WERI-Rb-1 (cell line): ENCODE measurements at regions not wholly inside any gene's neighbourhood (a gene's known extent, or its start where the extent isn't known, plus 50 kb on each side); places are given as distances from the start of the nearest gene placed in this dataset.

Experiments used
- DNase-seq: peaks from one replicate; pipeline ENCODE4 v3.0.0-alpha.2; 2020
- H3K27ac ChIP-seq: fragments of 250-450 bp; sonication (Bioruptor Pico); 2 replicates; pipeline ENCODE4 v1.5.1; 2020; ENCODE audit warnings: mild to moderate bottlenecking, moderate library complexity
- H3K27me3 ChIP-seq: fragments of 250-450 bp; sonication (Bioruptor Pico); 2 replicates; pipeline ENCODE4 v1.5.1; 2021; ENCODE audit warnings: mild to moderate bottlenecking, low read depth, moderate library complexity; ENCODE audit not compliant: insufficient read depth, severe bottlenecking
- H3K36me3 ChIP-seq: fragments of 250-450 bp; sonication (Bioruptor Pico); 2 replicates; pipeline ENCODE4 v1.5.1; 2020; ENCODE audit warnings: mild to moderate bottlenecking, moderate library complexity
- H3K4me3 ChIP-seq: 2 replicates; pipeline ENCODE4 v1.5.1; 2011; ENCODE audit warnings: low read depth, mild to moderate bottlenecking, control low read depth, low read length
- H3K9me3 ChIP-seq: fragments of 250-450 bp; sonication (Bioruptor Pico); 2 replicates; pipeline ENCODE4 v1.5.1; 2021; ENCODE audit warnings: mild to moderate bottlenecking, moderate library complexity; ENCODE audit not compliant: severe bottlenecking
- TF ChIP-seq, protein P1 (sequence below): IDR thresholded peaks from 2 replicates; pipeline ENCODE4 v1.5.1; 2011; ENCODE audit warnings: low read depth, mild to moderate bottlenecking, control low read depth, inconsistent platforms, low read length

GRCh38 chr6:108755257-108756240 lies 92.7 kb upstream of the ARMC2 start:
- H3K4me3 ChIP-seq: no peak overlapping the region
- DNase-seq: no peak
- no peaks in the 10 kb centered on the region for H3K27me3 ChIP-seq
- TF ChIP-seq, protein P1, sequence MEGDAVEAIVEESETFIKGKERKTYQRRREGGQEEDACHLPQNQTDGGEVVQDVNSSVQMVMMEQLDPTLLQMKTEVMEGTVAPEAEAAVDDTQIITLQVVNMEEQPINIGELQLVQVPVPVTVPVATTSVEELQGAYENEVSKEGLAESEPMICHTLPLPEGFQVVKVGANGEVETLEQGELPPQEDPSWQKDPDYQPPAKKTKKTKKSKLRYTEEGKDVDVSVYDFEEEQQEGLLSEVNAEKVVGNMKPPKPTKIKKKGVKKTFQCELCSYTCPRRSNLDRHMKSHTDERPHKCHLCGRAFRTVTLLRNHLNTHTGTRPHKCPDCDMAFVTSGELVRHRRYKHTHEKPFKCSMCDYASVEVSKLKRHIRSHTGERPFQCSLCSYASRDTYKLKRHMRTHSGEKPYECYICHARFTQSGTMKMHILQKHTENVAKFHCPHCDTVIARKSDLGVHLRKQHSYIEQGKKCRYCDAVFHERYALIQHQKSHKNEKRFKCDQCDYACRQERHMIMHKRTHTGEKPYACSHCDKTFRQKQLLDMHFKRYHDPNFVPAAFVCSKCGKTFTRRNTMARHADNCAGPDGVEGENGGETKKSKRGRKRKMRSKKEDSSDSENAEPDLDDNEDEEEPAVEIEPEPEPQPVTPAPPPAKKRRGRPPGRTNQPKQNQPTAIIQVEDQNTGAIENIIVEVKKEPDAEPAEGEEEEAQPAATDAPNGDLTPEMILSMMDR: no peak
- H3K36me3 ChIP-seq: no peaks in the 10 kb centered on the region
- no peak overlapping the region for H3K27ac ChIP-seq
- no peaks in the 10 kb centered on the region for H3K9me3 ChIP-seq

DNA sequence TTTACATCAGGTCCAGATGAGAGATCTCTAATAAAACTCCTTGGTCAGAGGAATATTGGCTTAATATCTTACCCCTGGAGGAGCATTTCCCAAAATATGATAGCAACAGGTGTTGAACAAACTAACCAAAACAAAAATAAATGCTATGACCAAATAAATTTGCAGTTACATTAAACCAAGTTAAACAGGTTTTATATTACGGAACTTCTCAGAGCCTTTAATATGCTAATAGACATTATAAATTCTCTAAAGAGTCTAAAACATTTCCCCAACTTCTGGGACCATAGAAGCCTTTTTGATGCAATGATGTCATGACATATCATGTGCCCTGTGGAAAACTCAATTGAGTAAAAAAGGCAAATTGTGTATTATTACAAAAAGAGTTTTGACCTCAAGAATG lies 90.9 kb upstream of the ARMC2 start:
- no peak for DNase-seq
- Histone ChIP-seq H3K9me3 (no peaks in the 10 kb centered on the region), H3K27me3 (no peaks in the 10 kb centered on the region), H3K4me3 (no peak overlapping the region), H3K36me3 (no peaks in the 10 kb centered on the region), H3K27ac (no peak overlapping the region)
- TF ChIP-seq, protein P1: no peak

GRCh38 chr6:108758884-108759283 lies 89.3 kb upstream of the ARMC2 start:
- no peaks in the 10 kb centered on the region for H3K9me3 ChIP-seq
- TF ChIP-seq, protein P1: no peak
- no peak overlapping the region for H3K27ac ChIP-seq
- DNase-seq: no peak
- no peaks in the 10 kb centered on the region for H3K36me3 ChIP-seq
- no peak overlapping the region for H3K4me3 ChIP-seq
- H3K27me3 ChIP-seq: no peaks in the 10 kb centered on the region

DNA sequence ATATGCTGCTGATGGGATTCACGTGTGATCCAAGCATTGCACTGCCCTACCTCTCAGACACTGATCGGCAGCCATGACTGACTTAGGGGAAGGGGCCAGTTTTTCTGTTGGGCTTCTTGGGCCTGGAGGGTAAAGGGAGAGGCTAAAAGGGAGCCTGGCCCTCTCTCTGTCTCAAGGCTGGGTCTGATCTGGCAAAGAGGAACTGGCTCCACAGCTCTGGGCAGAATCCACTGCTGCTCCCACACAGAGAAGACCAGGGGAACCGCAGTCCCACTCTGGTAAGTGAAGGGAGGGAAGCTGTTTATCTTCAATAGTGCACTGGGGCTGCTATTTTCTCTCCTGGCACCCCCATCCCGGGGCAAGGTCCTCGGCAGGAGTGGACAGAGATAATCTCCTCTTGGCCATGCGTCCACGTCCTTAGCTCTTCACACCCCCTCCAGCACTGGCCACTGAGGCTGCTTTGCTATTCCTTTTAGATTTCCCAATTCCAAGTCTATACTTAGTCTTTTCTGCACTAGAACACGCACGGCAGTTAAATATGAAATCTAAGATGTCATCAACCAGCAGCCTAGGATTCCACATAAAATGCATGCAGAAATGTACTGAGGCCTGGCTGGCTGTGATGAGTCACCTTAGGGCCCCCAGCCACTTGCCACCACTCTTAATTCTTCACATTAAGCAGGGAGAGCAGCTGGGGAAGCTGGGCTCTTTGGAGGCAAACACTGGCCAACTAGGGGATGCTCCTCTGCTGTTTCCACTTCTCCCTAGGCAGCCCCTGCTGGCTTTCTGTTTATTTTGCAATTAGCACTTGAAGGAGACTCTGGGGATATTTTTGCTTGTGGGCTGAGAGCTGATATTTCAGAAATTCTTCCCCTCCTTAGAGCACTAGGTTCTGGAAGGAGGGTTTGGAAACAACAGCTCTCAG lies 87.8 kb upstream of the ARMC2 start:
- no peaks in the 10 kb centered on the region for H3K27me3 ChIP-seq
- H3K36me3 ChIP-seq: no peaks in the 10 kb centered on the region
- TF ChIP-seq, protein P1: no peak
- H3K4me3 ChIP-seq: no peak overlapping the region
- H3K27ac ChIP-seq: no peak overlapping the region
- DNase-seq: no peak
- no peaks in the 10 kb centered on the region for H3K9me3 ChIP-seq

GRCh38 chr6:108762394-108762793 lies 85.8 kb upstream of the ARMC2 start:
- H3K27ac ChIP-seq: no peak overlapping the region
- no peaks in the 10 kb centered on the region for H3K27me3 ChIP-seq
- H3K9me3 ChIP-seq: no peaks in the 10 kb centered on the region
- TF ChIP-seq, protein P1: no peak
- no peak overlapping the region for H3K4me3 ChIP-seq
- no peak for DNase-seq
- H3K36me3 ChIP-seq: no peaks in the 10 kb centered on the region
